ENCODE measurements at regions not wholly inside any gene's neighbourhood (a gene's known extent, or its start where the extent isn't known, plus 50 kb on each side); places are given as distances from the start of the nearest gene placed in this dataset.

DNA sequence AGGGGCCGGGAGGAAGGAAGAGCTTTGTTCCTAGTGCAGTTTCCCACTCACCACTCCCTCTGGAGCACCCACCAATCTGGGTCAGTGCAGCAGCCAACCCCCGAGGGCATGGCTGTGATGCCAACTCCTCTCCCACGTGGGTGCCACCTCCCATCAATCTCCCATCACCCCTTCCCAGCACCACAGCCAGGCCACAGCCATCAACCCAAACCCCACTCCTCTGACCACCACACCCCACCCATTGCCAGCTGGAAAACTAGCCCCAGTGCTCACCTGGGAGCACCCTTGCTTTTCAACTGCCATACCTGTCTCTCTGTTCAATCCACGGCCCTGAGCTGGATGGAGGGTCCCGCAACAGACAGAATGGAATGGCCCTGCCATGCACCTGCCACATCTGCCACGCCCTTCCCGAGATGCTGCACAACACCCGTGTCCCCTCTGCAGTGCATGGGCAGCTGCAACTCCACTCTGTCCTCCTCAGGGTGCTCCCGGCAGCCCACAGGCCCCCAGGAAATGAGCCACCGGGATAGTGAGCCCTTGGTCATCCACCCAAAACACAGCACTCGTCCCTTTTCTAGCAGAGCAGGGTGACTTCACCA, 112.4 kb upstream of the ID2 start:
- TF ChIP-seq FOXP2 (optimal IDR thresholded peaks at IDR 0.05; ENCODE audit: borderline replicate concordance, extremely low read depth, extremely low read length, insufficient read depth) (no peak), SIN3A (IDR thresholded peaks at IDR 0.05; ENCODE audit: borderline replicate concordance, insufficient read depth, low read length) (no peak), POLR2AphosphoS5 (IDR thresholded peaks at IDR 0.05; ENCODE audit: low read depth, low read length) (no peak)
